K562 (cell line): ENCODE measurements at regions not wholly inside any gene's neighbourhood (a gene's known extent, or its start where the extent isn't known, plus 50 kb on each side); places are given as distances from the start of the nearest gene placed in this dataset.

ENCODE experiments used
- ATAC-seq: fragments of 200-7000 bp; cut with Tn5 transposase; 3 replicates; pipeline ENCODE4 v1.9.1; 2020; ENCODE audit warnings: moderate library complexity
- BruUV-seq: library from RNA; stranded (reverse); fragments of 400-500 nt; replicated peaks from 2 replicates; lab custom pipeline; 2021; lab: Mats Ljungman, UMichigan
- CTCF ChIA-PET: fragments of 300-600 bp; formaldehyde crosslinking; extraction: SDS; loops from one replicate; lab custom pipeline; 2021; ENCODE audit warnings: low intra/inter-chr PET ratio; lab: Yijun Ruan, JAX
- POLR2A ChIA-PET: fragments of 300-600, 350-650 bp; sonication (Branson Sonifier 250); formaldehyde crosslinking; extraction: SDS; loops from one replicate; lab custom pipeline; 2021; ENCODE audit warnings: antibody characterized with exemption, inconsistent platforms; lab: Yijun Ruan, JAX
- DNase-seq, 4 experiments: peaks; one replicate each; pipeline versions ENCODE4 v3.0.0 to v3.0.0-alpha.2; 2011 to 2018; ENCODE audit warnings: low spot score in 3 of 4, mixed read lengths in 3 of 4; ENCODE audit errors: extremely low read depth in 1 of 4
- FAIRE-seq: peaks from 2 replicates; lab custom pipeline; 2011; peaks lifted over from hg19 to GRCh38; lab: Jason Lieb, UNC
- H2AFZ ChIP-seq: 2 replicates; pipeline ENCODE4 v1.6.0; 2011; ENCODE audit warnings: low read depth, low read length, control low read depth, inconsistent platforms
- H3K27ac ChIP-seq: fragments of 200-600 bp; 3 replicates; pipeline ENCODE4 v1.8.0; 2011; ENCODE audit warnings: low read depth, mild to moderate bottlenecking, control low read depth, inconsistent platforms, low read length, moderate library complexity, mixed read lengths; ENCODE audit errors: extremely low read depth
- H3K27me3 ChIP-seq, 2 experiments: fragments of 300-600 bp in 1 of 2; 2 replicates in 1 of 2; 3 replicates in 1 of 2; pipeline versions ENCODE4 v1.6.0 to v1.8.0; 2011; ENCODE audit warnings: inconsistent platforms in 2 of 2, low read length in 2 of 2, mild to moderate bottlenecking in 1 of 2, mixed read lengths in 1 of 2, moderate library complexity in 1 of 2; ENCODE audit not compliant: control insufficient read depth in 2 of 2, insufficient read depth in 2 of 2
- H3K36me3 ChIP-seq: fragments of 300-600 bp; 3 replicates; pipeline ENCODE4 v1.8.0; 2011; ENCODE audit warnings: mild to moderate bottlenecking, low read length, inconsistent platforms; ENCODE audit not compliant: control insufficient read depth, insufficient read depth
- H3K4me1 ChIP-seq, 2 experiments: fragments of 200-600 bp in 1 of 2; replicated peaks in 1 of 2; 2 replicates in 1 of 2; 3 replicates in 1 of 2; pipeline versions ENCODE4 v1.5.1 to v1.8.0; 2011; ENCODE audit warnings: inconsistent platforms in 2 of 2, low read length in 2 of 2, mild to moderate bottlenecking in 1 of 2, mixed read lengths in 1 of 2, moderate library complexity in 1 of 2; ENCODE audit not compliant: control insufficient read depth in 2 of 2, insufficient read depth in 2 of 2
- H3K4me2 ChIP-seq: 2 replicates; pipeline ENCODE4 v1.6.1; 2011; ENCODE audit warnings: low read length, control low read depth, inconsistent platforms, mixed read lengths; ENCODE audit not compliant: insufficient read depth
- H3K4me3 ChIP-seq: fragments of 200-600 bp; sonication (generic), shearing (Covaris generic); 2 replicates; pipeline ENCODE4 v1.5.1; 2016; ENCODE audit warnings: control low read depth, inconsistent platforms
- H3K79me2 ChIP-seq: fragments of 200-600 bp; 3 replicates; pipeline ENCODE4 v1.8.0; 2011; ENCODE audit warnings: low read length, inconsistent platforms; ENCODE audit not compliant: control insufficient read depth, insufficient read depth
- H3K9ac ChIP-seq, 2 experiments: 2 replicates each; pipeline versions ENCODE4 v1.6.0 to v1.6.1; 2011; ENCODE audit warnings: low read depth in 2 of 2, low read length in 2 of 2, control low read depth in 1 of 2, inconsistent platforms in 1 of 2, mild to moderate bottlenecking in 1 of 2, mixed read lengths in 1 of 2; ENCODE audit not compliant: insufficient read depth in 1 of 2
- H3K9me1 ChIP-seq: one replicate; pipeline ENCODE4 v1.6.0; 2011; ENCODE audit warnings: inconsistent platforms, mild to moderate bottlenecking, low read length, moderate library complexity; ENCODE audit not compliant: control insufficient read depth, insufficient read depth
- H3K9me3 ChIP-seq: replicated peaks from 2 replicates; pipeline ENCODE4 v1.5.1; 2011; ENCODE audit warnings: low read depth, low read length, inconsistent platforms; ENCODE audit not compliant: control insufficient read depth, insufficient read depth
- H4K20me1 ChIP-seq: replicated peaks from 2 replicates; pipeline ENCODE4 v1.6.1; 2011; ENCODE audit warnings: low read length, inconsistent platforms, mixed read lengths; ENCODE audit not compliant: control insufficient read depth, insufficient read depth
- GATAD2B ChIP-seq: fragments of 450-650 bp; IDR thresholded peaks from 2 replicates; pipeline ENCODE4 v1.6.1; 2017; ENCODE audit warnings: mild to moderate bottlenecking, borderline replicate concordance
- HSF4 ChIP-seq: fragments of 250-450 bp; sonication (Bioruptor Pico); IDR thresholded peaks from 2 replicates; pipeline ENCODE4 v2.1.2; 2022; ENCODE audit warnings: mild to moderate bottlenecking, moderate library complexity, borderline replicate concordance
- KDM4B ChIP-seq, 2 experiments: fragments of 450-650 bp in 1 of 2; sonication (generic) in 1 of 2; IDR thresholded peaks; 2 replicates each; pipeline ENCODE4 v1.6.1; 2016 to 2017; ENCODE audit warnings: borderline replicate concordance in 2 of 2, antibody characterized with exemption in 1 of 2, low read depth in 1 of 2, mild to moderate bottlenecking in 1 of 2
- KHSRP ChIP-seq: fragments of 450-650 bp; IDR thresholded peaks from 2 replicates; pipeline ENCODE4 v1.6.1; 2017
- MEF2A ChIP-seq: IDR thresholded peaks from 2 replicates; pipeline ENCODE4 v1.6.1; 2011; ENCODE audit warnings: low read depth, mild to moderate bottlenecking, low read length, moderate library complexity; ENCODE audit not compliant: control insufficient read depth
- MTA1 ChIP-seq: fragments of 450-650 bp; IDR thresholded peaks from 2 replicates; pipeline ENCODE4 v1.6.1; 2017; ENCODE audit warnings: borderline replicate concordance
- NFIC ChIP-seq: fragments of 450-650 bp; IDR thresholded peaks from 2 replicates; pipeline ENCODE4 v1.6.1; 2017; ENCODE audit warnings: mild to moderate bottlenecking, inconsistent platforms
- PTTG1 ChIP-seq: fragments of 450-650 bp; IDR thresholded peaks from 2 replicates; pipeline ENCODE4 v1.6.1; 2016; ENCODE audit warnings: low read depth, mild to moderate bottlenecking, missing genetic modification characterization, missing compliant biosample characterization
- SIN3A ChIP-seq, 2 experiments: fragments of 150-350 bp in 1 of 2; IDR thresholded peaks; 2 replicates each; pipeline ENCODE4 v1.6.1; 2011 to 2016; ENCODE audit warnings: borderline replicate concordance in 2 of 2, low read depth in 2 of 2, low read length in 2 of 2, mild to moderate bottlenecking in 2 of 2, moderate library complexity in 2 of 2; ENCODE audit not compliant: control insufficient read depth in 1 of 2
- SMARCA4 ChIP-seq: fragments of 450-650 bp; IDR thresholded peaks from 2 replicates; pipeline ENCODE4 v1.6.1; 2016
- SRSF9 ChIP-seq: fragments of 200-400 bp; formaldehyde crosslinking; IDR thresholded peaks from 2 replicates; pipeline ENCODE4 v1.6.1; 2017; ENCODE audit warnings: low read depth, low read length, borderline replicate concordance
- ZFP1 ChIP-seq: fragments of 450-650 bp; formaldehyde crosslinking; IDR thresholded peaks from 2 replicates; pipeline ENCODE4 v1.4.0; 2020; ENCODE audit warnings: mild to moderate bottlenecking, mixed read lengths
- ZKSCAN3 ChIP-seq: fragments of 250-450 bp; sonication (Bioruptor Pico); IDR thresholded peaks from 2 replicates; pipeline ENCODE4 v1.4.0; 2020
- ZNF165 ChIP-seq: fragments of 250-450 bp; sonication (Bioruptor Pico); IDR thresholded peaks from 2 replicates; pipeline ENCODE4 v1.4.0; 2020; ENCODE audit warnings: borderline replicate concordance
- ZNF583 ChIP-seq: fragments of 250-450 bp; sonication (Bioruptor Pico); IDR thresholded peaks from 2 replicates; pipeline ENCODE4 v1.4.0; 2020
- in situ Hi-C: fragments of 300-500 bp; cut with MboI; formaldehyde crosslinking; loops from 4 replicates; pipeline ENCODE4 v1.15.0; 2018; ENCODE audit warnings: inconsistent platforms, mixed read lengths
- intact Hi-C: fragments of 100-400 bp; cut with micrococcal nuclease; formaldehyde crosslinking; loops from 2 replicates; pipeline ENCODE4 v1.14.2; 2022
- TF ChIP-seq, protein P1 (sequence below): sonication (generic); formaldehyde crosslinking; IDR thresholded peaks from 2 replicates; pipeline ENCODE4 v1.8.1; 2023; ENCODE audit warnings: mild to moderate bottlenecking, missing genetic modification reagents
- TF ChIP-seq, protein P2 (sequence below): fragments of 250-450 bp; sonication (Bioruptor Pico); IDR thresholded peaks from 2 replicates; pipeline ENCODE4 v1.4.0; 2020; ENCODE audit warnings: mild to moderate bottlenecking, moderate library complexity
- TF ChIP-seq, protein P3 (sequence below): fragments of 450-650 bp; IDR thresholded peaks from 2 replicates; pipeline ENCODE4 v1.6.1; 2014; ENCODE audit warnings: low read depth, mild to moderate bottlenecking, moderate library complexity, borderline replicate concordance

DNA sequence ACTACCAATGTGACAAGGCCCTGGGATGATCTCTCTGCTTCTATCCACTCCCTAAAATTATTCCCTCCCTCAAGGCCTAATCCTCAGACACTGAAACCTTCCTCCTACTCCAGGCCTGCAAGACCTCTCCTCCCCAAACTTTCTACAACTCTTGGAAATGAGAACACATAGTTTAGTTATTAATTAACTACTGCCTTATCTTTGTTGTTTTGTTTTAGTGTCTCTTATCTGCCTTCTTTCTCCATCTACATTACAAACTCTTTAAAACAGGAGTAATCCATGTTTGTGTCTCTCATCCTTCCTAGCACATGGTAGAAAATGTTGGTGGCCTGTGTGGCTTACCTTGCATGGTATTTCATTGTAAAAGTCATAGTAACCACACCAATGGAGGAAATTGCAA, 139.9 kb upstream of the G2E3 start:
- Histone ChIP-seq H3K36me3 (no peaks in the 10 kb centered on the region), H2AFZ (no peak overlapping the region), H3K4me1 (no peaks in the 10 kb centered on the region), H3K9me3 (peaks cover 2% of the 10 kb centered on the region; the same call in 1 of the 2 replicates), H3K9ac (no peak overlapping the region), H3K4me2 (no peak overlapping the region), H3K4me3 (no peak overlapping the region), H3K27ac (no peak overlapping the region), H4K20me1 (no peaks in the 10 kb centered on the region), H3K79me2 (no peaks in the 10 kb centered on the region), H3K9me1 (no peaks in the 10 kb centered on the region), H3K27me3 (no peaks in the 10 kb centered on the region)
- no peak for ATAC-seq
- no peak for FAIRE-seq
- intact Hi-C loops (no loop called here), in situ Hi-C loops (no loop called here)
- POLR2A ChIA-PET = no interaction called here
- no peak for DNase-seq
- BruUV-seq = no TSS peak
- CTCF ChIA-PET = no interaction called here
- TF ChIP-seq NFIC (no peak), GATAD2B (no peak), PTTG1 (no peak), SIN3A (IDR thresholded peaks at IDR 0.05; ENCODE audit: borderline replicate concordance in 2 of 2, control insufficient read depth in 1 of 2, low read depth in 2 of 2, low read length in 2 of 2) (no peak), ZKSCAN3 (CRISPR knock-in tag) (no peak), HSF4 (CRISPR knock-in tag) (no peak), MTA1 (no peak), KHSRP (no peak), ZNF583 (no peak), ZNF165 (CRISPR knock-in tag) (no peak), SRSF9 (no peak), ZFP1 (CRISPR knock-in tag) (no peak), SMARCA4 (no peak), MEF2A (no peak), KDM4B (IDR thresholded peaks at IDR 0.05; ENCODE audit: borderline replicate concordance in 2 of 2, low read depth in 1 of 2) (no peak)
- TF ChIP-seq, protein P1, sequence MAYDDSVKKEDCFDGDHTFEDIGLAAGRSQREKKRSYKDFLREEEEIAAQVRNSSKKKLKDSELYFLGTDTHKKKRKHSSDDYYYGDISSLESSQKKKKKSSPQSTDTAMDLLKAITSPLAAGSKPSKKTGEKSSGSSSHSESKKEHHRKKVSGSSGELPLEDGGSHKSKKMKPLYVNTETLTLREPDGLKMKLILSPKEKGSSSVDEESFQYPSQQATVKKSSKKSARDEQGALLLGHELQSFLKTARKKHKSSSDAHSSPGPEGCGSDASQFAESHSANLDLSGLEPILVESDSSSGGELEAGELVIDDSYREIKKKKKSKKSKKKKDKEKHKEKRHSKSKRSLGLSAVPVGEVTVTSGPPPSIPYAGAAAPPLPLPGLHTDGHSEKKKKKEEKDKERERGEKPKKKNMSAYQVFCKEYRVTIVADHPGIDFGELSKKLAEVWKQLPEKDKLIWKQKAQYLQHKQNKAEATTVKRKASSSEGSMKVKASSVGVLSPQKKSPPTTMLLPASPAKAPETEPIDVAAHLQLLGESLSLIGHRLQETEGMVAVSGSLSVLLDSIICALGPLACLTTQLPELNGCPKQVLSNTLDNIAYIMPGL (CRISPR knock-in tag) = no peak
- TF ChIP-seq, protein P2, sequence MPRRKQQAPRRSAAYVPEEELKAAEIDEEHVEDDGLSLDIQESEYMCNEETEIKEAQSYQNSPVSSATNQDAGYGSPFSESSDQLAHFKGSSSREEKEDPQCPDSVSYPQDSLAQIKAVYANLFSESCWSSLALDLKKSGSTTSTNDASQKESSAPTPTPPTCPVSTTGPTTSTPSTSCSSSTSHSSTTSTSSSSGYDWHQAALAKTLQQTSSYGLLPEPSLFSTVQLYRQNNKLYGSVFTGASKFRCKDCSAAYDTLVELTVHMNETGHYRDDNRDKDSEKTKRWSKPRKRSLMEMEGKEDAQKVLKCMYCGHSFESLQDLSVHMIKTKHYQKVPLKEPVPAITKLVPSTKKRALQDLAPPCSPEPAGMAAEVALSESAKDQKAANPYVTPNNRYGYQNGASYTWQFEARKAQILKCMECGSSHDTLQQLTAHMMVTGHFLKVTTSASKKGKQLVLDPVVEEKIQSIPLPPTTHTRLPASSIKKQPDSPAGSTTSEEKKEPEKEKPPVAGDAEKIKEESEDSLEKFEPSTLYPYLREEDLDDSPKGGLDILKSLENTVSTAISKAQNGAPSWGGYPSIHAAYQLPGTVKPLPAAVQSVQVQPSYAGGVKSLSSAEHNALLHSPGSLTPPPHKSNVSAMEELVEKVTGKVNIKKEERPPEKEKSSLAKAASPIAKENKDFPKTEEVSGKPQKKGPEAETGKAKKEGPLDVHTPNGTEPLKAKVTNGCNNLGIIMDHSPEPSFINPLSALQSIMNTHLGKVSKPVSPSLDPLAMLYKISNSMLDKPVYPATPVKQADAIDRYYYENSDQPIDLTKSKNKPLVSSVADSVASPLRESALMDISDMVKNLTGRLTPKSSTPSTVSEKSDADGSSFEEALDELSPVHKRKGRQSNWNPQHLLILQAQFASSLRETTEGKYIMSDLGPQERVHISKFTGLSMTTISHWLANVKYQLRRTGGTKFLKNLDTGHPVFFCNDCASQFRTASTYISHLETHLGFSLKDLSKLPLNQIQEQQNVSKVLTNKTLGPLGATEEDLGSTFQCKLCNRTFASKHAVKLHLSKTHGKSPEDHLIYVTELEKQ (CRISPR knock-in tag) = no peak
- TF ChIP-seq, protein P3, sequence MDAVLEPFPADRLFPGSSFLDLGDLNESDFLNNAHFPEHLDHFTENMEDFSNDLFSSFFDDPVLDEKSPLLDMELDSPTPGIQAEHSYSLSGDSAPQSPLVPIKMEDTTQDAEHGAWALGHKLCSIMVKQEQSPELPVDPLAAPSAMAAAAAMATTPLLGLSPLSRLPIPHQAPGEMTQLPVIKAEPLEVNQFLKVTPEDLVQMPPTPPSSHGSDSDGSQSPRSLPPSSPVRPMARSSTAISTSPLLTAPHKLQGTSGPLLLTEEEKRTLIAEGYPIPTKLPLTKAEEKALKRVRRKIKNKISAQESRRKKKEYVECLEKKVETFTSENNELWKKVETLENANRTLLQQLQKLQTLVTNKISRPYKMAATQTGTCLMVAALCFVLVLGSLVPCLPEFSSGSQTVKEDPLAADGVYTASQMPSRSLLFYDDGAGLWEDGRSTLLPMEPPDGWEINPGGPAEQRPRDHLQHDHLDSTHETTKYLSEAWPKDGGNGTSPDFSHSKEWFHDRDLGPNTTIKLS = no peak
